GM11168 (cell line): ENCODE measurements at regions not wholly inside any gene's neighbourhood (a gene's known extent, or its start where the extent isn't known, plus 50 kb on each side); places are given as distances from the start of the nearest gene placed in this dataset.
"Not testable (repeated sequence)": the region's sequence is repeated elsewhere in the genome, so short reads cannot be mapped to it uniquely, and the experiment has no call there.

Experiments
- in situ Hi-C: fragments of 300-500 bp; cut with MboI; formaldehyde crosslinking; loops from one replicate; pipeline ENCODE4 v1.12.0; 2022; ENCODE audit warnings: low sequenced_read_pairs; ENCODE audit not compliant: unreplicated experiment

DNA sequence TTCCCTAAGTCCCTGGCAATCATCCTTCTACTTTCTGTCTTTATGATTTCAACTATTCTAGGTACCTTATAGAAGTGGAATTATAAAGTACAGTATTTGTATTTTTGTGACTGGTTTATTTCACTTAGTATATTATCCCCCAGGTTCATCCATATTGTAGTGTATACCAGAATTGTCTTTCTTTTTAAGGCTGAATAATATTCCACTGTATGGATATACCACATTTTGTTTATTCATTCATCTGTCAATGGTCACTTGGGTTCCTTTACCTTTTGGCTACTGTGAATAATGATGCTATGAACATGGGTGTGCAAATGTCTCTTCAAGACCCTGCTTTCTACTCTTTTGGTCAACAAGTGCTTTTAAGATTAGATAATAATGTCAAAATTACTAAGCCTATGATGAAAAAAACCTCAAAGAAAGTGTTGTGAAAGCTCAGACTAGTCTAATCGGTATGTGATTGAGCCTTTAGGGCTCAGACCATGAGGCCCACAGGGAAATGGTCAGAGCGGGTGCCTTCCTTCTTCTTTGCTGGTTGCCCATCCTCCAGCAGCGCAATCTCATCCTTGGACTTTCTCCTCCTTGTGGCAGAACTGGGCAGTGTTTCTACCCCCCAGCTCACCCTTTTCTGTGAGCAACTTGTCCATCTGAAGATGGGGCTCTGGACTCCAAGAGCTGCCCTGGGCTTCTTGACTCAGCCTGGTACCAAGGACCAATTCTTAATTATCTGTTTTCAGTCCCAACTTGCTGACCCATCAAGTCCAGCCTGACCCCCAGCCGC is 105.4 kb downstream of the TTC8 start:
- in situ Hi-C loops: no loop called here

DNA sequence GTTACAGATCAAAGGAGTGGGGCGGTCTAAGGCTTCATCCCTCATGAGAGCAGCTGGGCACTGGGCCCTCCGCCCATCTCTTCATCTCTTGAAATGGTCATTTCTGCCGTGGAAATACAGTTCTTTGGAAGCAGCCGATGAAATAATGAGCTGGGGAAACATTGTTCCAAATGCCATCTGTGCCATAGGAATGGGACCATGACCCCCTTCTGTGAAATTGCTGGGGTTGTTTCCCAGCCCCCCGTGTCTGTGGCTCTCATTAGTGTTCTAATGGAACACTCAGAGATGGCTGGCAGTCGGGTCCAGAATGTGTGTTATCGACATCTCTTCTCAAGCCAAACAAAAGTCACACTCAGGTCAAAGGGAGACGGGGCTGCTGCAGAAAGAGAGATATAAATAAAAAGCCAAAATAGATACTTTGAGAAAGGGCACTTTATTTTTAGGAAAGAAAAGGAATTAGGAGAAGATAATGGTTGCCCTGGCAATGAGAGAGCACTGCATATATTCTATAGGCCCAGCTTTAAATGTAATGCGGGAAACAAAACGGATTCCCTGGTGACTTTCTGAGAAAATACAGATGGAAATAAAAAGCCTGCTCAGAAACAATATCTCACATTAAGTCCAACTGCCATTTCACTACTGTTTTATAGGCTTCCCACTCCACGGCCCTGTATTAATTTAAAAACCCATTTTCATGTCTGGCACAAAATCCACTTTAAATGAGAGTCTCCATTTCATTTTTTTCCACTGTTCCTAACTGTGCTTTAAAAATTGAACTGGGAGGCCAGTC is 107.1 kb downstream of the TTC8 start:
- in situ Hi-C loops: no loop called here

DNA sequence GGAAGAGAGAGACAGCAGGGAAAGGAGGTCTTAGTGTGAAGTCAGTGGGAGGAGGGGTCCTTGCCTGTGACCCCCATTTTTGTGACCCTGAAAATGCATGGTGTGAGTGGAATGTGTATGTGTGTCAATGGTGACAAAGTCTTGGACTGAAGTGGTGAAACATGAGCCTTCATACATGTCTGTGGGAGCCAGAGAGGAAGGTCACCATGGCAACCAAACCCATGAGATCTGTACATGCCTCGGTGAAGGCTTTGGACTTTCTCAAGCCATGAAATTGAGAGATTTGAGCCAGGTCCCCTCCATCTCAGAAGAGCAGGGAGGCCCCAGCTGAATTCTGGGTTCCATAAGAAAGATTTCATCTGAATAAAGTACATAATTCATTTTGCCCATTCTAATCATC is 108.7 kb downstream of the TTC8 start:
- in situ Hi-C loops: no loop called here

DNA sequence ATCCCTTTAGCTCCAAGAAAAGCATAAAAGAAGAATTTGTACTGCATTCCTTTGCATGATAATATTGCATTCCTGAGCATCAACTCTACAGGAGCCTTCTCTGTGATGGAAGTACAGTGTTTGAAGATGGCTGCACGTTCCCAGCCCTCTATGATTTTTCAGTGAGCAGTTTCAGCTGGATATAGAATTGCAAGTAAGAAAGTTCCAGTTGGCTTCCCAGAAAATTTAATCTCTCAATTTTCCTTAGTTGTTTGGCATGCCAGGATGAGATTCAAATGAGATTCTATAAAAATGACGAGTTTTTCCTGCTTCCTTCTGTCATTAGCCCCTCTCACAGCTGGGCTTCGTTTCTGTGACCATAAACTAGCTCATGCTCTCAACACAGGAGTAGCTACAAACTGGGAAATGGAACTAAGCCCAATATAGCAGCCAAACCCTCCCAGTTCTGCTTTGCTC is 109.9 kb downstream of the TTC8 start:
- in situ Hi-C loops: no loop called here

DNA sequence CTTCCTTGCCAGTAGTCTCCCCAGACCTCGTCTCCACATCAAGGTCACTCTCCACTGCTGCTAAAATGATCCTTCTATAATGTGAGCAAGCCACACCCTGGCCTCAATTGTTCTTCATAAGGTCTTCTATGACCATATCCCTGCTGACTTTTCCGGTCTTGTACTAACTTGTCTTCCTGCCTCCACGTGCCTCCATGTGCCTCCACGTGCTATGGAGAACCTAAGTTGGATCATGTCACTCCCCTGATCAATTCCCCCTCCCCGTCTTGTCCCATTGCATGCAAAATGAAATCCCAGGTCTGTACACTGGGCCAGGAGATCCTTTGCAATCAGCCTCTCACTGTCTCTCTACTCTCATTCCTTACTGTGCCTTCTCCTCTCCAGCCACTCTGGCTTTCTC is 110.6 kb downstream of the TTC8 start:
- in situ Hi-C loops: no loop called here

DNA sequence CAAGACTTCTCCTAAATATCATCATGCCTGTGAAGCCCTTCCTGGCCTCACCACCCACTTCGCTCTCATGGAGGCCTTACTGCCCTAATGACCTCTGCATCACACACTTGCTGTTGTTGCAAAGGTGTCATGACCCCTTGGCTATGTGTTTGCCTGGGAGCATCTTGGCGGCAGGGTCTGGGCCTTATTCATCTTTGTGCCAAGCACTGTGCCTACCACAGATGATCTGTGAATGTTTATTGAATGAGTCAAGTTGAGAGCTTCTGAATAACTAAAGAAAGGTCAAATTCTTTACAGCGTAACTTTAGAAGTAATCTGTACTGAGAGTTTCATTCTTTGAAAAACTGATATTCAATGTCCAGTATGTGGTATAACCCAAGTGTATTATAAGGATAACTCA is 113.3 kb downstream of the TTC8 start:
- in situ Hi-C loops: no loop called here

DNA sequence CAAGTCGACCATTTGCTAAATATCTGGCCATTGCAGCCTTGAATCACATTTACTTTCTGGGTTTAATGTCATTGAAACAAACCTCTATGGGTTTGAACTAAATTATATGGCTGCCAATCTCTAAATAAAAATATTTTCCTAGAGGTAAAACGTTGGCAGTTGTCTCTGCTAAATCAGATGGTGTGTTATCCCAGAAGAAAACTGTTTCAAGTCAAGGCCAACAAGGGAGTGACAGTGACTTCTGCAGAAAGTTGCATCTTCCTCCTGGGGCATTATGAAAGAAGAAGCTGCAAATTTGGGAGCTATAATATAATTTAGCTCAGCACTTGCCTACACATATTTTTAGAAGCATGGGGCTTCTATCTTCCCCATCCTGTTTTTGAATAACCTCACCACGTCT is 116.2 kb downstream of the TTC8 start:
- in situ Hi-C loops: no loop called here

DNA sequence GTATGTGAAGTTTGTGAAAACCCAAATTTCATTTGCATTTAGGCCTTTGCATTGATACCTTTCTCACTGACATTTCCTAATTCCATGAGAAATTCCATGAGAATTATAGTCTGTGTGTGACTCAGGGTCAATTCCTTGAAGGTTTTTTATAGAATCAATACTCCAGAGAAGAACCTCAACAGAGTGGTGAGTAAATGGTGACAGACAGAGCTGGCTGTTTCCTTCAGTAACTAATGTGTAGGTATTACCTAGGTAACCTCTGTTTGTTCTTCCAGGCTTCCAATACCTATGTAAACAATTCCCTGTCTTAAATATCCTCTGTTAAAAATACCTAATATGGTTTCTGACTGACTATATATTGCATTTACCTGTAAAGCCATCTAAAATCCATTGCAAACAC is 117.0 kb downstream of the TTC8 start:
- in situ Hi-C loops: no loop called here

DNA sequence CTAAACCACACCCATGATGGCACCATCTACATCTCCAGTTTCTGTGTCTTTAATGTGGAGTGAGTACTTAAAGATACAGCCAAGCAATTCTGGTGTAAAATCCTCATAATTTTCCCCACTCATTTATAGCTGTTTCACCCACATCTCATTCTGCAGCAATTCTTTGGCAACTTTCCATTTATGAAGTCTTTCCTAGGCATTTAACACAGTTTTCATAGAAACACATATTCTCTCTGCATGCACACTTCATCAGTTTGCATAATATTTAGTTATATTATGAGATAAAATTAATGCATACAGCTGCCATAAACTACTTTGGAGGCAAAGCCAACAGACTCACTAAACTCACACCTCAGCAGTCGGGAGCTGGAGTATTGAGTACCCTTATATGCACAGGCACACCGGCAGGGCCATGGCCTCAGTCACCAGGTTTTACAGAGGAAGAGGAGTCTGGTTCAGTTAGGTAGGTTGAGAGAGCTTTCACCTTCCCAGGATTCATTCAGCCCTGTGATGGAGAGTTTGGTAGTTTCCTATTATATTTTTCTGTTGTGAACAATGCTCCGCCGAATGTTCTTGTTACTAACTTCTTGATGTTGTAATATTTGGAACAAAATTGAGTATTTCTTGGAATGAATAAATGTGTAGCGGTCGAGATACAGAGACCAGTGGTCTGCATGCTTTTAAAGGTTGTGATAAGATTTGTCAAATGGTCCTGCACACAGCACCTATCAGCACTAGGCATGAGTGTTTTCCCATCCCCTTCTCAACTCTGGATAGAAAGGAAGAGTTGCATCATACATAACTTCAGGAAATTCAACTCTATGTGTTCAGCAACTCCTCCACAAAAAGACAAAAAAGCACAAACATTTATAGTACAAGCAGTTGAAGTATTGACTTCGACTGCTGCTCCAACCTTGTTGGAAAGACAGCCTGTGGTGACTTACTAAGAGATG is 123.5 kb downstream of the TTC8 start:
- in situ Hi-C loops: no loop called here

DNA sequence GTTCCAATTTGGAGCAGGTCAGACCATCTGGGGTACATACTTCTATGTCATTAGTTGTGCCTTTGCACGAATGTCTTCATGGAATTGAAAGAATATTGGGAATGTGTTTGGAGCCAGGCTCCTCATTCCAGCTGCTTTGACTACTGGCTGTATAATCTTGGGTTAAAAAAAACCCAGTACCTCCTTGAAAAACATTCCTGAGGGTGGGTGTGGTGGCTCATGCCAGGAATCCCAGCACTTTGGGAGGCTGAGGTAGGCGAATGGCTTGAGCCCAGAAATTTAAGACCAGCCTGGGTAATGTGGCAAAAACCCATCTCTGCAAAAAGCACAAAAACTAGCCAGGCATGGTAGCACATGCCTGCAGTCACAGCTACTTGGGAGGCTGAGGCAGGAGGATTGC is 125.6 kb downstream of the TTC8 start:
- in situ Hi-C loops: no loop called here

DNA sequence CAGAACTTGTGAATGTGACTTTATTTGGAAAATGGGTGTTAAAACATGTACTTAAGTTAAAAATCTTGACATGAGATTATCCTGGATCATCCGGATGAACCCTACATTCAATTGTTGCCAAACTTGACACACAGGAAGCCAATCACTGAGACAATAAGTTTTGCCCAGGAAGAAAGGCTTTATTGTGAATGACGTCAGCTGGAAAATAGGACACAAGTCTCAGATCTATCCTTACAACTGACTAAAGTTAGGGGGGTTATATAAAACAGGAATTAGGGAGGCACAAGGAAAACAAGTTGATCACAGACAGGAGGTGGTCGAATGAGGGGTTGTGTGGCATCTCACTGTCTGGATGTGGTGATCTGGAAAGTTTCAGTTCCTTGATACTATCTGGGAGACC is 126.9 kb downstream of the TTC8 start:
- in situ Hi-C loops: no loop called here

DNA sequence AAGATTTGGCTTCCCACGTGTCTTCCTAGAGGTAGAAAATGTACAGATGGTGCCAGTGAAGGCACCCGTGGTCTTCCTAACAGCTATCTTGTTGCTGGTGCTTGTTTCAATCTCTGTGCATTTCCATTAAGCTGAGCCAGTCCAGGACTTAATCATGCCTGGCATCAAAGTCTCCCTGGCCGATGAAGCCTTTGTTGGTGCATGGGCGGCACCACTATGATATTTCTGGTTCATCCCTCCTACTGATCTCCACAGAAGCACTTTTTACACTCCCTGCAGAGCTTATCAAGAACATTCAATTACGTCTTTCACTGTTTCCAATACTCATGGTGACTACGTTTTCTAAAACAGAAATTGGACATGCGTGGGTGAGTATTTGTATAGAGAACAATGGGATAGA is 128.4 kb downstream of the TTC8 start:
- in situ Hi-C loops: no loop called here

DNA sequence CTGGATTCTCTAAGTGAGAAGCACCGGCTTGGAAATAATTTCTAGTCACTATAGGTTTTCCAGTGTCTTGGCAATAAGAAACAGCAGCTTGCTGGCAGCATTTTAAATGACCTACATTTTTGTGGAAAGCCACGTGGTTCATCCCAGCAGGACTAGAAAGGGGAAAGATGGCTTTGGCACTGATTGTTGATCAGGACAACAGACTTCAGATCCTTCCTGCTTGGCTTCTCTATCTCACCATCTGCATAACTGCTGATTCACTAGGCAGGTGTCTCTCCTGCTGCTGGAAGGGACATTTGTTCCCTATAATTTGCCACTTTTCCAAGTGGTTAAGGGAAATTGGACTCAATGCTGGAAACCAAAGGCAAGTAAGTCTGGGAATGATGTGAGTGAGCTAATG is 131.0 kb downstream of the TTC8 start:
- in situ Hi-C loops: no loop called here

DNA sequence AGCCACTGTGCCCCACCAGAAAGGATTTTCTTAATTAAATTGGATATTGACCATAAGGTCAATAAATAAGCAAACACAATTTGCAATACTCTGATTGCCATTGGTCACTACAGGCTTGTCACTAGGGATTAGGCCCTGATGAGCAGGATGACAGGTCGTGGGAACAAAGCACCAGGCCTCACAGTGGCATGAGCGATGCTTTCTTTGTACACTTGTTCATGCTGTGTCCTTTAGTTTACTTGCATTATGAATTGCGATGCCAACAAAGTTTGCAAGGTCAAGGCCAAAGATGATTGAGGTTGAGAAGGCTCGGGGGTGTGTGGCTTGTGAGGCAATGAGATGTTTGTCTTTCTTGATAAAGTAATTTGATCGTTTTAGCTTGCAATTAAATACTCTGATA is 136.0 kb downstream of the TTC8 start:
- in situ Hi-C loops: no loop called here

DNA sequence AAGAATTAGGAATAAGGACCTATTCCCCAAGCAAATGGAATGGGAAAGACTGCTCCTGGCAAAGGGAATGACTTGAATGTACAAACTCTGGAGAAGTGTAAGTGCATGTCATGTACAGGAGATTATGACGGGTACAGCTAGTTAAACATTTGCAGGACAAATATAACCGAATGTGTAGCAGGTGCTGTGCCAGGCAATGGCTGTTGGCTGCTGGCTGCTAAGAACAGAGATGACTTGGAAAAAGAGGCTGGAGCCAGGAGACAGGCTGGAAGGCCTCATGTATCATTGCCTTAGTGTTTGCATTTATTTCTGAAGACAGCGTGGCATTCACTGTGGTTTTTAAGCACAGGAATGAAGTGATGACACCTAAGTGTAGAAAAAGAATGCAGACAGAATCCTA is 136.8 kb downstream of the TTC8 start:
- in situ Hi-C loops: no loop called here

DNA sequence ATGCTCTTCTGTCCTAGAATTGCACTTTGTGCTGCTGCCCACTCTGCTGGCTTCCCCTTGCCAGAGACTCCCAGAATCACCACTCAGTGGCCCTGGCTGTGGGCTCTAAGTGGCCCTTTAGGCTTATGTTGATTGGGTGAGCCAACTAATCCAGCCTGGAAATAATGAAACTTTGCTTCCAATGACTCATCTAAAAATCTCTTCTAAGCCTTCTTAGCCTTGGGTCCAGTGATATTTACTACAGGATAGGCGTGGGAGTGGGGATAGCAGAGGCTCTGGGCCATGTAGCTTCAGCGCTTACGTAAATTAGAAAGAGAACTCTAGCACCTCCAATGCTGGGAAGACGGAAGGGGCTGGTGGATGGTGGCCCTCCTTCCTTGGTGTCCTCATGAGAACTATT is 137.9 kb downstream of the TTC8 start:
- in situ Hi-C loops: no loop called here

DNA sequence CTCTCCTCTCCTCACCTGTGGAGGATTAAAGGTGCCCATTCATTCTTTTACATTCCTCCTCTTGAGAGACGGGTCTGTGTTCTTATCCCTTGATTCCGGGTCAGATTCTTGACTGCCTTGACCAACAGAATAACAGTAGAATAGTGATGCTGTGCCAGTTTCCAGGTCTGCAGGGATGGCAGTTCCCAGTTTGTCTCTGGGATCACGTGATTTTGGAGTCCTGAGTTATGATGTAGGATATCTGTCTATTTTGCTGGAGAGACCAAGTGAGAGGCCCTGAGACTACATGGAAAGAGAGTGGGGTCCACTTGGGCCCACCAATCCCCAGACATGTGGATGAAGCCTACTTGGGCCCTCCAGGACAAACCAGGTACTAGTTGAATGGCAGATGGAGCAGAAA is 142.8 kb downstream of the TTC8 start:
- in situ Hi-C loops: no loop called here

DNA sequence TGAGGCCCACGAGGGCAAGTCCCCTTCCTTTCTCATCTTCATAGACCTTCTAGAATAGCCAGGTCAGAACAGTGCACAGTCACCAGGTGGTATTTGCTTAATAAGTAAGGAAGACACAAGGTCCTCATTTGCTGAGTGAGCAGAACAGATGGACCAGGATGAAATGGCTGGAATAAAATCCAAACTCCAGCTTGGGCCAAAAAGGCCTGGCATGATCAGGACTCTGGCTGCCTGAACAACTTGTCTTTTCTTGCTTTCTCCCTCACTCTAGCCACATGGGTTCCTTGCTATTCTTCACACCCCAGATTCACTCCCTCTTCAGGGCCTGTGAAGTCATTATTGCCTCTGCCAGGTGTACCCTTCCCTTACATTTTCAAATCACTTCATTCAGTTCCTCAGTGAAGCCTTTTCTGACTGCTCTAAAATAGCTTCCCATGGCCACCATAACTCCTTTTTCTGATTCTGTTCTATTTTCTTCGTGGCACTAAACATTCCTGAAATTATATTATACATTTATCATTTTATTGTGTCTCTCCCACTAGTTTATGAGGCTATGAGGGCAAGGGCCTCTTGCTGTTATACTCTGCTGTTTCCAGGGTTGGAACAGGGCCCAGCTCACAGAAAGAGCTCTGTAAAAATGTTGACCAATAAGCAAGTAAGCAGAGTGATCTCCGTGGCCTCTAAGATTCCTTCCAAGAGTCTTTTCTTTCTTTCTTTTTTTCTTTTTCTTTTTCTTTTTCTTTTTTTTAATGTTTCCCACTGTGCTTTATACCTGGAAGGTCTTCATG is 150.8 kb downstream of the TTC8 start:
- in situ Hi-C loops: no loop called here

DNA sequence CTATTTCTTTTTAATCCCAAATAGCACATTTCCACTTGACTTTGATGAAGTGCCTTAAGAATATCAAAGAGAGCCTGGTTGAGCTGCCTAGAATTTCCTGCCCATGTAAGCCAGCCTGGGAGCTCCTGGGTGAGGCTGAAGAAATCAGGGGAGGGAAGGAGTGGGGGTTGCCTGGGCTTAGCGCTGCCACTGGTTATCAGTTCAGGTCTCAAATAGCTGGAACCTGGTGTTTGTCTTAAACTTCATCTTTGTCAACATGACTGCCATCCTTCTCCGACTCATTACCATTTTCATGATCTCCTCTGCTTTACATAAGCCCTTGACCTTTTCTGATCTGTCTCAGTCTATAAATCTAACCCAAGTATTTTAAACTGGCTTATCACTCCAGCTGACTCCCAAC is 151.5 kb downstream of the TTC8 start:
- in situ Hi-C loops: no loop called here

DNA sequence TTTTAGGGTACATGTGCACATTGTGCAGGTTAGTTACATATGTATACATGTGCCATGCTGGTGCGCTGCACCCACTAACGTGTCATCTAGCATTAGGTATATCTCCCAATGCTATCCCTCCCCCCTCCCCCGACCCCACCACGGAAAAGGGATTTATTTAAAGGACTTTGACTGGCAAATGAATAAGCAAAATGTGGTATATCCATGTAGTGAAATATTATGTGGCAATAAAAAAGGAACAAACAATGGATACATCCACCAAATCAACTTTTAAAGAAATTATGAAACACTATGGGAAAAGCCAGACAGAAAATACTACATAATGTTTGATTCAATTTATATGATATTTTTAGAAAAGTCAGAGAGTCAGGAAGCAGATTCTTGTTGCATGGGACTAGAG is 156.5 kb downstream of the TTC8 start:
- in situ Hi-C loops: not testable (repeated sequence)
